Fibroblast of mammary gland (primary cell): ENCODE measurements at regions not wholly inside any gene's neighbourhood (a gene's known extent, or its start where the extent isn't known, plus 50 kb on each side); places are given as distances from the start of the nearest gene placed in this dataset.

Experiments
- DNase-seq: peaks from one replicate; pipeline ENCODE4 v3.0.0-alpha.2; 2010; ENCODE audit warnings: low read depth
- H3K4me3 ChIP-seq: 2 replicates; pipeline ENCODE4 v1.5.1; 2011; ENCODE audit warnings: low read depth, mild to moderate bottlenecking, low read length, moderate library complexity; ENCODE audit not compliant: control insufficient read depth
- CTCF ChIP-seq: conservative IDR thresholded peaks from 2 replicates; pipeline ENCODE4 v1.5.1; 2011; ENCODE audit warnings: low read depth, low read length, inconsistent platforms; ENCODE audit not compliant: control insufficient read depth, insufficient read depth

- DNase-seq, result no peak
- no peak for TF ChIP-seq CTCF
- no peak overlapping the region for H3K4me3 ChIP-seq
Measured at GRCh38 chr3:132879656-132880055, 157.4 kb upstream of the NPHP3 start.

GRCh38 chr3:132874701-132875100, 152.5 kb upstream of the NPHP3 start:
- no peak for DNase-seq
- no peak for TF ChIP-seq CTCF
- H3K4me3 ChIP-seq, result no peak overlapping the region

- no peak overlapping the region for H3K4me3 ChIP-seq
- peak; percentile 5 for DNase-seq
- no peak for TF ChIP-seq CTCF
Measured at GRCh38 chr3:132872711-132873110, 150.5 kb upstream of the NPHP3 start.

GRCh38 chr3:132871956-132872355, 149.7 kb upstream of the NPHP3 start:
- no peak for TF ChIP-seq CTCF
- H3K4me3 ChIP-seq, result no peak overlapping the region
- no peak for DNase-seq

GRCh38 chr3:132870541-132870940, 148.3 kb upstream of the NPHP3 start:
- DNase-seq, result no peak
- TF ChIP-seq CTCF, result no peak
- no peak overlapping the region for H3K4me3 ChIP-seq

- TF ChIP-seq CTCF, result no peak
Measured at GRCh38 chr3:132867956-132868355, 145.7 kb upstream of the NPHP3 start.

GRCh38 chr3:132867526-132867925, 145.3 kb upstream of the NPHP3 start:
- H3K4me3 ChIP-seq, result no peak overlapping the region
- DNase-seq, result peak; percentile 12
- TF ChIP-seq CTCF, result no peak

More at GRCh38 chr3:132867956-132868355, 145.7 kb upstream of the NPHP3 start:
- no peak overlapping the region for H3K4me3 ChIP-seq
- peak; percentile 61 for DNase-seq
